GM12873 (cell line): ENCODE measurements at regions not wholly inside any gene's neighbourhood (a gene's known extent, or its start where the extent isn't known, plus 50 kb on each side); places are given as distances from the start of the nearest gene placed in this dataset.

Experiments
- CTCF ChIP-seq: IDR thresholded peaks from 2 replicates; pipeline ENCODE4 v1.5.1; 2012; ENCODE audit warnings: low read depth, mild to moderate bottlenecking, moderate library complexity, low read length, control low read depth; ENCODE audit not compliant: insufficient read depth; ENCODE audit errors: missing control alignments

DNA sequence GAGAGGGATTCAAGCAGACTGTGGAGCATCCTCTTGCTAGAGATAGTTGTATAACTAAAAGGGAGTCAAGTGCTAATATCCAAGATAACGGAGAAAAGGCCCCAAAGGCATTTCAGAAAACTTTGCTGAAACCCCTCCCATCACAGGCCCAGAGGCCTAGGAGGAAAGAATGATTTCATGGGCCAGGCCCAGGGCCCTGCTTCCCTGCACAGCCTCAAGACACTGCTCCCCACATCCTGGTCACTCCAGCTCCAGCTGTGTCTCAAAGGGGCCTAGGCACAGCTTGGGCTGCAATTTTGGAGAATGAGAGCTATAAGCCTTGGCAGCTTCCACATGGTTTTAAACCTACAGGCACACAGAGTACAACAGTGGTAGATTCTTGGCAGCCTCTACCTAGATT is 85.6 kb downstream of the OR13A1 start:
- TF ChIP-seq CTCF = no peak

- TF ChIP-seq CTCF = peak; percentile 57
Measured at GRCh38 chr10:45235260-45235769, 80.1 kb downstream of the OR13A1 start.

- TF ChIP-seq CTCF = no peak
Measured at GRCh38 chr10:45235798-45236220, 79.6 kb downstream of the OR13A1 start.

DNA sequence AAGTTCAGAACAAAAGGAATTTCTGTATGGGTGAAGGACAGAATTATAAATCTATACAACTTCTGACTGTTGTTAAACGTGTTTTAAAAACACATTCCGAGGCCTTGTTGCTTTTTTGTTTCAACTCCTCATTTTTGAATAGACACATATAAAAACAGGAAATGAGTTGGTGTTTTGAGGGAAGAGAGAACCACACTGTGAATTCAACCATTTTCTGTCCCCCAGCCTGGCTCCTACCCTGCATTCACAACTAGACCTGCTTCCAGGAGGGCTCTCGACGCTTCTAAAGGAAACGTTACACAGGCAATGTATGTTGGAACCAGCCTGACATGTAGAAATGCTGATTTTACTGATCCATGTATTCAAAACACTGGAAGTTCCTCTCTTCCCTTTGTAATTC is 76.5 kb downstream of the OR13A1 start:
- TF ChIP-seq CTCF = no peak

DNA sequence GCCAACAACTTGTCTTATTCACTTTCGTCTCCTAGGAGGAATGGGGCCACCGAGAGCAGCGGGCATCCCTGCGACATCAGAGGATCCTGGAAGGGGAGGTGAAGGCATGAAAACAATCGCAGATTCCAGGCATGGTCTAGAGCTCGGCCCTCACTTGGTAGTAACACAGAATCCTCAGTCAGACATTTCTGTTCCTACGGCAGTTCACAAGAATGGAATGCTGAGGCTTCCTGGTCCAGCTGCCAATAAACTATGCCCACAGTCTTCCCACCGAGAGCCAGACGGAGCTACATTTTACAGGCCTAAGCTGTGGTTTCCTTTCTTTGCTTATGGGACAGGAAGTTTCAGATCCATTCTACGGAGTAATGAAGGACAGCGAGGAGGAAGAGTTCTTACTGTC is 75.8 kb downstream of the OR13A1 start:
- no peak for TF ChIP-seq CTCF

GRCh38 chr10:45241865-45242520 is 73.4 kb downstream of the OR13A1 start:
- TF ChIP-seq CTCF = no peak

DNA sequence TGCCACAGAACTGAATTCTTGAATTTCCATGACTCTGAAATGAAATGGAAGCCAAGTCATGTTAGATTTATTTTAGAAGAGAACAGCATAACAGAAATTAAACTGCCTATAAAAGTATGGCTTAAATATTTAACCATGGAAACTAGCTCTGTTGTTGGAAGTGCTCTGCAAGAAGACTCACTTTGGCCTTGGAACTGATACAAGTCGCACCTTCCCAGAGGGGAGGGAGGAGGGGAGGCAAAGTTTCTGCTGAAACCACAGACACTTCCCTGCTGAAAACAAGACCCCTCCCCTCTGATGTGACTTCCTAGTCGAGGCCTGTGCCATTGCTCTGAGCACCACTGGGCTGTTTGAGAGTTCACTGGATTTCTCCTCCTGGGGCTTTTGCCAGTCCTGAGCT is 72.1 kb downstream of the OR13A1 start:
- no peak for TF ChIP-seq CTCF
